ENCODE measurements at regions not wholly inside any gene's neighbourhood (a gene's known extent, or its start where the extent isn't known, plus 50 kb on each side); places are given as distances from the start of the nearest gene placed in this dataset.

- TF ChIP-seq ZNF592 (IDR thresholded peaks at IDR 0.05) (no peak), ETV6 (conservative IDR thresholded peaks at IDR 0.05 in 1 of 2, IDR thresholded peaks at IDR 0.05 in 1 of 2; ENCODE audit: borderline replicate concordance in 1 of 2, low read depth in 1 of 2) (peak in 1 of 2 experiments; percentile 95; a peak in 2 of 4 replicates), SPI1 (IDR thresholded peaks at IDR 0.05; ENCODE audit: borderline replicate concordance, insufficient read depth, low read depth, low read length) (peak; percentile 98), MLLT1 (IDR thresholded peaks at IDR 0.05) (peak; percentile 49; the same call in 1 of the 2 replicates), SMAD1 (IDR thresholded peaks at IDR 0.05; ENCODE audit: low read depth, partially characterized antibody) (no peak), JUND (IDR thresholded peaks at IDR 0.05; ENCODE audit: low read depth, low read length) (peak; percentile 14; the same call in 1 of the 2 replicates), ATF3 (IDR thresholded peaks at IDR 0.05; ENCODE audit: borderline replicate concordance, extremely low read depth, low read depth, low read length) (no peak), YY1 (IDR thresholded peaks at IDR 0.05; ENCODE audit: low read depth, low read length) (0 out of 2 replicates have a peak, but pooled peaks have one; percentile 48), ZNF274 (IDR thresholded peaks at IDR 0.05; ENCODE audit: insufficient read depth, insufficient read length) (no peak), ZBED1 (IDR thresholded peaks at IDR 0.05; ENCODE audit: borderline replicate concordance) (peak; percentile 99), E2F4 (IDR thresholded peaks at IDR 0.05; ENCODE audit: low read depth, low read length) (no peak), TCF7 (IDR thresholded peaks at IDR 0.05; ENCODE audit: borderline replicate concordance) (peak; percentile 36; the same call in 1 of the 2 replicates), NR2C2 (IDR thresholded peaks at IDR 0.05; ENCODE audit: borderline replicate concordance, control insufficient read depth, insufficient read length, low read depth) (no peak), E4F1 (IDR thresholded peaks at IDR 0.05; ENCODE audit: borderline replicate concordance, partially characterized antibody) (no peak), BHLHE40 (IDR thresholded peaks at IDR 0.05; ENCODE audit: borderline replicate concordance in 1 of 2, low read depth in 2 of 2, low read length in 1 of 2) (peak in 1 of 2 experiments; percentile 63; a peak in 2 of 4 replicates)
Observed at GRCh38 chr6:11374036-11375010, 141.9 kb upstream of the NEDD9 start (continued).

All from GM12878 (cell line).